ENCODE measurements at regions not wholly inside any gene's neighbourhood (a gene's known extent, or its start where the extent isn't known, plus 50 kb on each side); places are given as distances from the start of the nearest gene placed in this dataset.
"Not testable (repeated sequence)": the region's sequence is repeated elsewhere in the genome, so short reads cannot be mapped to it uniquely, and the experiment has no call there.

DNA sequence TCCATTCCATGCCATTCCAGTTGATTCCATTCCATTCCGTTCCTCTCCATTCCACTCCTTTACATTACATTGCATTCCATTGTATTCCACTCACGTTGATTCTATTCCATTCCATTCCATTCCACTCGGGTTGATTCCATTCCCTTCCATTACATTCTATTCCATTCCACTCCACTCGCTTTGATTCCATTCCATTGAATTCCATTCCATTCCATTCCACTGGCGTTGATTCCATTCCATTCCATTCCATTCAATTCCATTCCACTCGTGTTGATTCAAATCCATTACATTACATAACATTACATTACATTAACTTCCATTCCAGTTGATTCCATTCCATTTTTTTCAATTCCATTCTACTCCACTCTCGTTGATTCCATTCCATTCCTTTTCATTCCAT is 1142.8 kb downstream of the RPIA start:
- no peak for DNase-seq

DNA sequence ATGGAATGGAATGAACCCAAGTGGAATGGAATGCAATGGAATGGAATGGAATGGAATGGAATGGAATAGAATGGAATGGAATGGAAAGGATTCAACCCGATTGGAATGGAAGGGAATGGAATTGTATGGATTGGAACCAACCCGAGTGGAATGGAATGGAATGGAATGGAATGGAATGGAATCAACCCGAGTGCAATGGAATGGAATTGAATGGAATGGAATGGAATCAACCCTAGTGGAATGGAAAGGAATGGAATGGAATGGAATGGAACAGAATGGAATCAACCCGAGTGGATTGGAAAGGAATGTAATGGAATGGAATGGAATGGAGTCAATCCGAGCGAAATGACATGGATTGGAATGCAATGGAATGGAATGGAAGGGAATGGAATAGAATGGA is 1144.9 kb downstream of the RPIA start:
- not testable (repeated sequence) for DNase-seq

DNA sequence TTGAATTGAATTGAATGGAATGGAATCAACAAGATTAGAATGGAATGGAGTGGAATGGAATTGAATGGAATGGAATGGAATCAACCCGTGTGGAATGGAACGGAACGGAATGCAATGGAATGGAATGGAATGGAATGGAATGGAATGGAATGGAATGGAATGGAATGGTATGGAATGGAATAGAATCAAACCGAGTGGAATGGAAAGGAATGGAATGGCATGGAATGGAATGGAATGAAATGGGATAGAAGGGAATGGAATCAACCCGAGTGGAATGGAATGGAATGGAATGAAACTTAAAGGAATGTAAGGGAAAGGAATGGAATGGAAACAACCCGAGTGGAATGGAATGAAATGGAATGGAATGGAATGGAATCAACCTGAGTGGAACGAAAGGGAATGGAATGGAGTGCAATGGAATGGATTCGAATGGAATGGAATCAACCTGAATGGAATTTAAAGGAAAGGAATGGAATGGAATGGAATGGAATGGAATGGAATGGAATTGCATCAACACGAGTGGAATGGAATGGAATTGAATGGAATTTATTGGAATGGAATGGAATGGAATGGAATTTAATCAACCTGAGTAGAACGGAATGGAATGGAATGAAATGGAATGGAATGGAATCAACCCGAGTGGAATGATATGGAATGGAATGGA is 1146.6 kb downstream of the RPIA start:
- no peak for DNase-seq

DNA sequence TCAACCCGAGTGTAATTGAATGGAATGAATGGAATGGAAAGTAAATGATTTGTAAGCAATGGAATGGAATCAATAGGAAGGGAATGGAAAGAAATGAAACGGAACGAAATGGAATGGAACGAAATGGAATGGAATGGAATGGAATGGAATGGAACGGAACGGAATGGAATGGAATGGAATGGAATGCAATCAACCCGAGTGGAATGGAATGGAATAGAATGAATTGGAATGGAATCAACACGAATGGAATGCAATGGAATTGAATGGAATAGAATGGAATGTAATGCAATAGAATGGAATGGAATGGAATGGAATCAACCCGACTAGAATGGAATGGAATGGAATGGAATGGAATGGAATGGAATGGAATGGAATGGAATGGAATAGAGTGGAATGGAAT is 1148.7 kb downstream of the RPIA start:
- not testable (repeated sequence) for DNase-seq

DNA sequence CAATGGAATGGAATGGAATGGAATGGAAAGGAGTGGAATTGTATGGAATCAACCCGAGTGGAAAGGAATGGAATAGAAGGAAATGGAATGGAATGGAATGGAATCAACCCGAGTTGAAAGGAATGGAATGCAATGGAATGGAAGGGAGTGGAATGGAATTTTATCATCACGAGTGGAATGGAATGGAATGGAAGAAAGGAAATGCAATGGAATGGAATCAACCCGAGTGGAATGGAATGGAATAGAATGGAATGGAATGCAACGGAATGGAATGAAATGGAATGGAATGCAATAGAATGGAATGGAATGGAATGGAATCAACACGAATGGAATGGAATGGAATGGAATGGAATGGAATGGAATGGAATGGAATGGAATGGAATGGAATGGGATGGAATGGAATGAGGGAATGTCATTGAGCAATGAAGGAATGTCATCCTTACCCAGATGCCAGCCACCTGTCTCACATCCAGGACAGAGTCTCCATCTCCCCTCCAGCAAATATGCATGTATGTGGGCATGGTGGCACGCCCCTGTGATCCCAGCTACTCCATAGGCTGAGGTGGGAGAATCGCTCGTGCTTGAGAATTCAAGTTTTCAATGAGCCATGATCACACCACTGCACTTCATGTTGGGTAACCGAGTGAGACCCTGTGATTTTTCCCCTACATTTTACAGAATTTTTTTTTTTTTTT is 1149.5 kb downstream of the RPIA start:
- not testable (repeated sequence) for DNase-seq

DNA sequence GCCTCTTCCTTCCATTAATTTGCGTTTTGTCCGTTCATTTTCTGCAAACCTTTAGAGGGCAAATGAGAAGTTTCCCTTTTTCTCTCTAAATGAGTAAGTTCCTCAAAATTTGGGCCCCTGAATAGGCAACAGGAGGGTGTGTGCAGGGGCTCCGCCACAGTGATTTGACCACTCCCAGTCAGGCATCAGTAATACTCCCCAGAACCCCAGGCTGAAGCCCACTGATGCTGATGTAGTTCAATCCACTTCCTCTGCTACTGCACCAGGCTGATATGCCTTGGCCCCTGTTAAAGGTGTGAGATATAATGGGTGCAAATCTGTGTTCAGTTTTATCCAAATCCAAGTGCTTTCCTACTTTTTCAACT is 1150.0 kb downstream of the RPIA start:
- DNase-seq, result no peak

DNA sequence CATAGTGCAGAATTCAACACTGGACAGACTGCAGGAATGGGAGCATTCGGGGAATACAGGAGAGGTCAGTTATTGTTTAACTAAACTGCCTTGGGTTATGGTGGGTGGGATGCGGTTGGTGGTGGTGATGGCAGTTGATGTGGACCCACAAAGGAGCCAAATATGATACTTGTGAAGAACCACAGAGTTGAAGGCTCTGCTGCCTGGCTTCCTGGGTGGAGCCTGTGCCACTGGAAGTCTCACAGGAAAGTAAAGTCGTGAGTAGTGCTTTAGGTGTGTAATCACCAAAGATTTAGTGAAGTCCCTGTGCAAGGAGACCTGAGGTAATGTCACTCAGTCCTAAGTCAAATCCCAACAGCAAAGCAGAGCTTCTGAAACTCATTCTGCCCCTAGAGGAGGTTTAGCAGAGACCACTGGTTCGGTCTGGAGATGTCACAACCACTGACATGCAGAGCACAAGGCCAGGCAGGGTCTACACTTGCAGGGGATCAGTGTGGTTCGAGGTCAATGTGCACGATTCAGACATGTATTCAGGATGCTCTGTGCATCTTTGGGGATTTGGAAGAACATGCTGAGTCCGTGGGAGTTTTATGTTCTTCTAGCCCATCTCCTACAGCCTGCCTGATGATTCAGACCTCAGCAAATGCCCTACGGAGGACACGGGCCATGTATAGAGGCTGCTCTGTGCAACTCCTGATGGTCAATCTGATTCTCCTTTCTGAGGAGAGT is 1150.9 kb downstream of the RPIA start:
- no peak for DNase-seq

DNA sequence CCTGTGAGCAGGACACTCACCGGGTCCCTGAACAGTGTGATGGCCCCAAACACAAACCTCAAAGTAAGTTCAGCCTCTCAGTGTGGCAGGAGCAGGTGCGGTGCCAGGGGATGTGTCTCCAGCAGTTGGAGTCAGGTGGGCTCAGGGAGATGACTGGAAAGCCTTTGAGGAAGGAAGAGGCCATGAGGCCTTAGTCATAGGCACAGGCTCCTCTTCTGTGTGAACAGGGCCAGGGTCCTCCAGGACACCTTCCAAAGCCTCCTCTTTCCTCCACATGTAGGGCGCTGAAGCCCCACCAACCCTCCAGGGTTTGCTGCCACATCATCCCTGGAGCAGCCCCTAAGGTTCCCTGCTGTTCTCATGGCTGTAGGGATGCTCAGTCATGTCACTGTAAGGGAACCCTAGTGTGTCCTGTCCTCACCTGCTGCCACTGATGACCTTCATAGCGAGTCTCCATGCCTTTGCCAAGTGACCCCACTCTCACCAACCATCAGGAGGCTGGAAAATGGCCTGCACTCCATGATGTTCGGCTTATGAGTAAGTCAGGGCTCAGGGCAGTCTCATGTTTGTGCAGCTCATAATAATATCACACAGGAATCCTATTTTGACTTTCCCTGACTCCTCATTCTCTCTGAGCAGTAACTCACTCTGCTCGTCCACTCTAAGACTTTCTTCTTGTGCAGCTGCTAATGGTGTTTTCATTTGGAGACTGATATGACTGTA is 1152.9 kb downstream of the RPIA start:
- no peak for DNase-seq

DNA sequence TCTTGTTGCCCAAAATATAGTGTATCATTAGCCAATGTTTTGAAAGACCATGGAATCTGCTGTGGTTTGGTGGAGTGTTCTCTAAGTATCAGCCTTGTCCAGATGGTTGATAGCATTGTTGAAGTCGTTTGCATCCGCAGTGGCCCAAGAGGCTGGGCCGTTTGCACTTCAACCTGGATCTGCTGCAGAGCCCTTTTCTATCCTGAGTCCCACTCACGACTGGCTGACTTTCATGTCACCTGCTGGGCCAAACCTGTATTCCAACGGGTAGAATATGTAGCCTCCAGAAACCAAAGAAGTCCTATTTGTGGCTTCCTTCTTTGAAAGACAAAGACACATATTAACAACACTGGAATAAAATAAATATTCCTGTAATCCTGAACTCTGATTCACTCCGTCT is 1154.1 kb downstream of the RPIA start:
- no peak for DNase-seq

DNA sequence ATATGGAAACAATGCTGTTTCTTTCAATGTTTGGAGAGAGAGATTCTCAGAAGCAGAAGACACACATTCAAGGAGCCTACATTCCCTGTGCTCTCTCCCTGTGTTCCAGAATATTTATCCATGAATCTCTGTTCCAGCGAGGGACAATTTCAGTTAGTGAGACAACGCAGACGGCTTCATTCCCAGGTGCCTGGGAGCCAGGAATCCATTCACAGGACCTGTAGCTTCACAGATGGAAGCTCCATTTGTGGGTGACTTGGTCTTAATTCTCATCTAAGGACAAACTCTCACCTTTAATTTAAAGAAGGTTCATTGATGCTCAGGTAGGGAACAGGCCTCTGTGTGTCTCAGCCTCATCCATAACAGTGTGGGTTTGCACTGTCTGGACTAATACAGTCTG is 1156.6 kb downstream of the RPIA start:
- DNase-seq, result no peak

DNA sequence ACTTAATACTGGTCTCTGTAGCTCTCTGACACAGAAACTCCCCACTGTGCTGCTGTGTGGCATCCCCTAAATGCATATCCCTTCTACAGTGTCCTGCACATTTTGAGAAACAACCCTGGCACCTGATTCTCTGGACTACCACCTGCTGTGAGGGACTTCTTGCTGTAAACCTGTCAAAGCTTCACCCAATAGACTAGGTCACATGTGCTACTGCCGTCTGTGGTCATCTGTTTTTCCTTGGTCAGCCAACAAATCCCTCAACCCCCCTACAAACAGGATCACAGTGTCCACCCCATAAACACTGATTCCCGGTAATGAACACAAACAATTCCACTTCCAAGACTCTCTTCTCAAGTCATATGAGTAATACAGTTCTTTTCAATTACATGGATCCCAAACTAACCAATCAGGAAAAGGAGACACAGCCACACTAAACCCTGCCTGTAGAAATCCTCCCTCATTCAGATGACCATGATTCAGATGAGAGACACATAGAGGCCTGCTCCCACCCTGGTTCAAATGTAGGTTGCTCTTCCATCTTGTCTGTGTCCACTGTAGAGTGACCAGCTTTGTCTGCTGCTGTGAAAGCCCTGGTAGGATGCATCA is 1157.4 kb downstream of the RPIA start:
- DNase-seq, result no peak

DNA sequence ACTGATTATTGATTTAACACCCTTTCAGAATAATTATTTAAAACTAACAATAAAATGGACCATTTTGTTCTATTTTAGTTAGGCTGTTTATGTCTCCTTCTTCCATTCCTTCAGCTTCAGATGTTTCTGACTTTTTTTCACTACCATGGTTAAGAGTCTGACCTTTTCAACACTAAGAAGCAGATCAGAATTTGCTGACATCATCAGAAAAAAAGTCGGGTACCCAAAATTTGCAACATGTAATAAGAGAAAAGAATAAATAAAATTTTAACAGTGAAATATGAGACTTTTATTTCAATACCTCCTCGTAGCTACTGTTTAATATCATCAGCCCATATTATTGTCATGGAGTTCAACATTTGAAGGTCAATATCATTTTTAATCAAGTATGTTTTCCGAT is 1158.3 kb downstream of the RPIA start:
- DNase-seq, result no peak

DNA sequence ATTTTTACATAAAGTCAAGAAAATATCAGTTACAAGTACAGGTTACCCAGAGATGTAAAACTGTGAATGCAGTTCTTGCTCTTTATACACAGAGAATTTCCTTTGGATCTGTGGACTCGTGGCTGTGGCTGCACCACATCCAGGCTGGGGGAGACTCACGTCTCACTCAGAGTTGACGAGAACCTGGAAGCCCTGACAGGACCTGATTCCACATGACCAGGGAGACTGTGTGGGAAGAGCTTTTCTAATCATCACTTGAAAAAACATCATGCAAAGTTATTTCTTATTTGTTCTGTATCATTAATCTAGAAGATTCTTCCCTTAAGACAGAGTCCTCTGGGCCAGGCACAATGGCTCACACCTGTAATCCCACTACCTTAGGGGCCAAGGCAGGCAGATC is 1159.0 kb downstream of the RPIA start:
- no peak for DNase-seq

DNA sequence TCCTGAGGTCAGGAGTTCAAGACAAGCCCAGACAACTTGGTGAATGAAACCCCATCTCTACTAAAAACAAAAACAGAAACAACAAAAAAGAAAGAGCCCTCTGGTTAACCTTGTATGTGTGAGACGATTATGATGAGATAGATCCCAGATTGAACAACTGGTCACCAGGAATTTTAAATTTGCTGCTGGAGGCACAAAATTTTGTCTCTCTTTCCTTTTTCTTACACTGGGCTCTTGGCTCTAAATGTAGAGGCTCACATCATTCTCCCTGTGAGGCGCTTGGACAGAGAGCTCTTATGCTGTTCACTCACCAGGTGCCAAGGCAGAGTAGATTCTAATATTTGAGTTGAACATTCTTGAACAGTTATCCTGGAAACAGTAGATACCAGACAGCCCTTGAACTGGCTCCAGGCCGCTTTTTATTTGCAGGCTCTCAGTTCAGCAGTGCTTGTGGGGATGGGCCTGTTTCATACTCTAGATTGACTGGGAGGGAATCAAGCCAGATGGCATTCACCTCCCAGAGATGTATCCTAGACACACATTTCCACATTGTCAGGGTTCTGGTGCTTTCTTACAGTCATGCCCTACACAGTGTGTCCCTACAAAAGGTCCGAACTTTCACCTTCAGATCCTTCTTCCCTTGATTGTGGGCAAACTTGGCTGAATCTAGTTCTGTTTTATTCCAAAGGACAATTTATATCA is 1159.6 kb downstream of the RPIA start:
- no peak for DNase-seq

DNA sequence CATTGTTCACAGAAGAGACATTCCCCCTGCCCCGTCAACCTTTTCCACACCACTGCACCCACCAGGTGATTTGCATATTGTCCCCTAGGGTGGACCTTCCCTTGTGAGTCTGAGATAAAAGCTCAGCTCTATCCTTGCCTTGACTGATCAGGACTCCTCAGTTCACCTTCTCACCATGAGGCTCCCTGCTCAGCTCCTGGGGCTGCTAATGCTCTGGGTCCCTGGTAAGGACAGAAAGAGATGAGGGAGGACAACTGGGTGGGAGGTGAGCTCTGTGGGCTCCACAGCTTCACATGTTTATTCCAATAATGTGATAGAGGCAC is 1160.1 kb downstream of the RPIA start:
- no peak for DNase-seq

DNA sequence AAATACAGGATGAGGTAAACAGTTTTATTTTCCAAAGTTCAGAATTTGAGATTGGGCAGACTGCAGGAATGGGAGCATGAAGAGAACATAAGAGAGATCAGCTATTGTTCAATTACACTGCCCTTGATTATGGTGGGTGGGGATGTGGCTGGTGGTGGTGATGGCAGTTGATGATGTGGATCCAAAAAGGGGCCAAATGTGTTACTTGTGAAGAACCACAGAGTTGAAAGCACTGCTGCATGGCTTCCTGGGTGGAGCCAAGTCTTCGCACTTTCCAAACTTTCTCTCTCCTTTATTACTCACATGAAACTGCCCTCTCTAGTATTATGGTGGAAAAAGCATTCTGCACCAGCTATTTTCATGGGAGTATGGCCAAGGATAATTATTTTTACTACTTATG is 1162.0 kb downstream of the RPIA start:
- DNase-seq, result not testable (repeated sequence)

DNA sequence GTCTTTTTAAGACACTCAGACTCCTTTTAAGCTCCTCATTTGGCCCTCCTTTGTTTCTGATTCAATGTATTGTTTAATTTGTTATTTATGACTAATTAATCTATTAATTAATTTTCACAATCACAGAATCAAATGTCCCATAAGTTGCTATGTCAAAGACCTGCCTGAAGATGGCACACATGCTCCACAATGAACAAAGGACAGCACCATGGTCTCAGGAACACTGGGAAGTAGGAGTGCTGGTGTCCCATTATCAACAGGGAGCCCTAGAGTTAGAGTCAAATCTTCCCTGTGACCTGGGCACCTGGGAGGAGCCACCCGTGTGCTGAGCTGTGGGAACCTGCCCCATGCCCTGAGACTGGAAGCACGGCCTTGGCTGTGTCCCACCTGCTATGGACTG is 1164.3 kb downstream of the RPIA start:
- DNase-seq, result not testable (repeated sequence)

DNA sequence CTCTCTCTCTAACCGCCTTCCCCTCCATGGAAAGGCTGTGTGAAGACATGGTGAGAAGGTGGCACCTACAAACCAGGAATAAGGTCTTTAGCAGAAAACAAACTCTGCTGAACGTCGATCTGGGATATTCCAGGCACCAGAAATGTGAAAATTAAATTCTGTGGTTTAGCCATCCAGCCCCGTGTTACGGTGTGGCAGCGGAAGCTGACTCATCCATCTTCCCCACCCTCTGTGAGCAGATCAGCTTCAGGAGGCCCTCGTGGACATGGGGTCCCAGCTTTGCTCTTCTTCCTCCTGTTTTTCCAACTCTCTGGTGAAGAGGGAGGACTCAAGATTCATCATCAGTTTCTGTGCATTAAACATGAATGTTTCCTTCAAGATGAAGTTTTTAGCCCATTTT is 1164.8 kb downstream of the RPIA start:
- not testable (repeated sequence) for DNase-seq

DNA sequence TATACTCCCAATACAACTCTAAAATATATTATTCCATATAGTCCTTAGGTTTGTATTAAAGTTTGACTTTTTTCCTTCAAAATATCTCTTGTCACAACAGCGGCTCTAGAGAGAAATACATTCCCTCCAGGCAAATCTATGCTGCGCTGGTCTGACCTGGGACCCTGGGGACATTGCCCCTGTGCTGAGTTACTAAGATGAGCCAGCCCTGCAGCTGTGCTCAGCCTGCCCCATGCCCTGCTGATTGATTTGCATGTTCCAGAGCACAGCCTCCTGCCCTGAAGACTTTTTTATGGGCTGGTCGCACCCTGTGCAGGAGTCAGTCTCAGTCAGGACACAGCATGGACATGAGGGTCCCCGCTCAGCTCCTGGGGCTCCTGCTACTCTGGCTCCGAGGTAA is 1170.7 kb downstream of the RPIA start:
- DNase-seq, result not testable (repeated sequence)

DNA sequence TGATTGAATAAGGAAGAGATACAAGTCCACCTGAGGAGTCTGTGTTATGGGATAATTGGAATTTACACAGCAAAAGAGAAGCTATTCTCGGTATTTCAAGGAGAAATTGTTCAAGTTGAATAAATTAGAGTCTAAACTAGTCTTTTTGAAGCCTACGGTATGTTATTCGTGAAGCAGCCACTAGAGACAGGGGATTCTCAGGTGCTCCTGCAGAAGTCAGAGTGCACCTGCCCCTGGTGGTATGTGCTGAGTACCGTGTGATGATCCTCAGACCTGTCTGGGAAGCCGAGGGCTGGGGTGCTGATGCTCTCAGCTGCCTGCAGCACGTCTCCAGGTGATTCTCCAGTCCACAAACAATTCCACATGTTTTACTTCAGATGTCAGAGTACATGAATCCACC is 1171.7 kb downstream of the RPIA start:
- DNase-seq, result not testable (repeated sequence)

DNA sequence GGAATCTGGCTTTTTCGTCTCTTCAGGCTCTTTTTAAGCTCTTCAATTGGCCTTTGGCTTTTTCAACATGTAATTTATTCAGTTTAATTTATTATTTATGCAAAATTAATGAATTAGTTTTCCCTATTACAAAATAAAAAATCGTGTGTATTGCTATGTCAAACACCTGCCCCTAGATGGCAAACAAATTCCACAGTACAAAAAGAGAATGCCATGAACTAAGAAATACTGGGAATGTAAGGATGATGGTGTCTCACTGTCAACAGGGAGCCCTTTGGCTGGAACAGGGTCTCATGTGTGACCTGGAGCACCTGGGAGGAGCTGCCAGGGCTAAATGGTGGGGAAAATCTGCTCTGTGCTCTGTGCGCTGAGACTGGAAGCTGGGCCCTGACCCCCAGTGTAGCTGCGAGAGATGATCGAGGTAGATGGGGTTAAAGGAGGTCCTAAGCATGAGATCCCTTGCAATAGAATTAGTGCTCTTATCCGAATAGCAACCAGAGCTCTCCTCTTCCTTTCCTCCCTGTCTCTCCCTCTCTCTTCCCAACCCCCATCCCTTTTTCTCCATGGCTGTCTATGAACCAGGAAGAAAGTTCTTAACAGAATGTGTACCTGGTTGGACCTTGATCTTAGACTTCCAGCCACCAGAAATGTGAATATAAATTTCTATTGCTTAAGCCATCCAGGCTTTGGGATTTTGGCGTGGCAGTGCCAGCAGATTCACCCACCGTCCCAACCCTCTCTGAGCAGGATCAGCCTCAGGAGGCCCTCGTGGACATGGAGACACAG is 1183.5 kb downstream of the RPIA start:
- not testable (repeated sequence) for DNase-seq

DNA sequence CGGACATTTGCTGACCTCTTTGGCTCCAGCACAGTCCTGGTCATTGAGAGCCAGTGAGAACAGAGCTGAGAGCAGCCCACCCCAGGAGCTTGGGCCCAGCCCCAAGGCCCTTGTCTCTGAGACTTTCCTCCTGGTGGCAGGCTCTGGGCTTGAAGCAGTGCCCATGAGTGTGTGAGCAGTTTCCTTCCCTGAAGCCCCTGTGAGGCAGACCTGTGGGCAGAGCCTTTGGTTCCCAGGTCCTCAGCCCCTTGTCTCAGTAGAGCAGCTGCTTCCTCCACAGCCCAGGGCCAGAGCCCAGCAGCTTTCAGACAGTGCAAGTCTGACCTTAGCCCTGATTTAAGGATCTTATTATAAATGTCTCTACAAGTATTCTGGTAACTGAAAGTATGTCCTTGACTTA is 1185.0 kb downstream of the RPIA start:
- DNase-seq, result not testable (repeated sequence)
